CD4-positive, alpha-beta T cell treated with Interleukin-21 for 1 hour (primary cell): ENCODE measurements at regions not wholly inside any gene's neighbourhood (a gene's known extent, or its start where the extent isn't known, plus 50 kb on each side); places are given as distances from the start of the nearest gene placed in this dataset.
A peak's percentile ranks its signal among the peaks of the same experiment; 100 is the strongest.

Source experiments
- DNase-seq: peaks from one replicate; pipeline ENCODE4 v3.0.0-alpha.2; 2020

DNA sequence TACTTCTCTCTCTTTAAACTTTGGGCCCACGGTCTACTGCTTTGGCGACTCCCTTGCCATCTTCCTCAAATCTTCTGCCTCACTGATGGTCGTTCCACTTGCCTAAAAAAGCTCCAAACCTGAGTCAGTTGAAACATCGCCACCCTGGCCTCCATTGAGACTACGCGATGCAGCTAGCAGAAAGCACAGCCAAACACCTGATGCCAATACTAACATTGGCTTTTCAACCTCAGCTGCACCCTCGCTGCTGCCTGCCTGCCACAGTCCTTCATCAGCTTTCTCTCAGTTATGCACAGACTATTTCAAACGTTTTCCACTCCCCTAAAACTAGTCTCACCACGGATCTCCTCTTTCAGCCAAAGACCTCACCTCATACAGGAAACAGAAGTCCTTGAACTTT lies 214.2 kb upstream of the TMCO5A start:
- DNase-seq: no peak

DNA sequence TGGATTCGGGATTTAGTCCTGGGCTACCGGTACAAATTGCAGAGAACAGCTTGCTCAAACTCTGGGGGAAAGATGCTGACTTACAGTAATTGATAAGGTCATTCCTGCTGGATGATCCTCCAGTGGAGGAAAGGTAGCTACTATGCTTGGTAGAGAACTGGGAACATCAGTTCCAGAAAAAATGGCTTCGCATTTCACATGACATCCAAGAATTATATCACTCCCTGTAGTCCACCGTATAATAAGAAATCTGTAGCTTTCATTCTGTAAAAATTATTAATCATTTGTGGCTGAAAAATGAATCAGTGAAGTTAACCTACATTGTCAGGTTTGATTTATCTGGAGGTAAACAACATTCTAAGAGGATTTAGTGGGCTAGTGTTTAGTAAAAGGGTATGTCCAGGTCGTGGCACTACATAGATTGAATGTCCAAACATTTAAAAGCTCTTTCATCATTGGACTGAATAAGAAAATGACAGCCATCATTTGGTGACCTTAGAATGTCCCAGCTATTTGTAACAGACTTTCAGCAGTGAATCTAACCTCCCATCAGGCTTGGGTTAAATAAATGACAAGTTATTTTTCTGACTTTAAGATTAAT lies 203.2 kb upstream of the TMCO5A start:
- no peak for DNase-seq

DNA sequence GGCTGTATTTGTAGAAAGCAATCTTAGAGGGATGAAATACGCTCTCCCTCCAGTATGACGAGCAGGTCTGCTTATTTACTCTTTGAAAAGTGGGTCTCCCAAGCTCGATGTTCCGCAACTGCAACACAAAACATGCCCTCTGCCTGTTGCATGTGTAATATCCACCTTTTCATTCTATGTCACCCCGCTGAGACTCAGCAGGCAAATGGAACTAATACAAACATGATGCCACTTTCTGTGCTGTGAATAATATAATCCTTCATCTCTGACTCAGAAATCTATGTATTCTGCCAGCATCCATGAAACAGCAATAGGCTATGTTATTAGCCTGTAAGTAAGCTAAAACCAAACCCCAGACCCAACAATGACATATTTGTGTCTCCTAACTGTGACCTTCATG lies 200.8 kb upstream of the TMCO5A start:
- no peak for DNase-seq

DNA sequence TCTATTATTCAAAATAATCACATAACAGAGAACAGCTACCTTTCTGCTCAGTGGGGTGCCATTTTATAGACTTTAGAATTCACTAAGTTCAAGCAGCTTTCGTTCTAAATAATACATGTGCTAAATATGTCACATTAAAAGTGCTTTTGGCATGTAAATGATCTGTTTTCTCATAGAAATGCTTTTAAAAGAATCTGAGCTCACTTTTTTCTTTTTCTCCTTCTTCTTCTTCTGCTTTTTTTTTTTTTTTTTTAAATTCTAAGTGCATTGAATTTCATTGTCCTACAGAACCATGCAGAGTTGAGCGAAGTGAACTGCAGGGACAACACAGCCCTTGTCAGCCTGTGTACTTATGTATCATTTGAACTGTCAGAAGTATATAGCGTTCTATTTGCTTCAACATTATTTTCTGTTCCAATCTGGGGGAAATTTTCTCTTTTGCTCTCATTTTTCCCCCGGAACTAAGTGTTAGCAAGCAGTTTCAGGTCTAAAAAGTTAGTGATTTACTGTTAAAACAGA lies 193.8 kb upstream of the TMCO5A start:
- DNase-seq: no peak

DNA sequence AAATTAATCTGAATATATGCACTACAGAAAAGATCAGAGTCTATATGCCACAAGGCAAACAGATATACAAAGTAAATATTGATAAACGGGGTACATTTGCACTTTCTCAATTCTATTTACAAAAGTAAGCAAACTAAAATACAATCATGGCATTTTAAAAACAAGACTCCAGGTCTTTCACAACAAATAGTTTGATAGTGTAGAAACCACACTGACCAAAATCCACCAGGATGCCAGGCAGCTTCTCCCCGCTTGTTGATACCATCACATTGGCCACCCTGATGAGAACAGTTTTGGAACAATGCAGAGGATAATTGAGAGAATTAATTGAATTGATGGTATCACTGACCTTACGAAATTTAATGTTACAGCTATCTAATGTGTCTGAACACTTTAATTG lies 190.6 kb upstream of the TMCO5A start:
- DNase-seq: no peak

DNA sequence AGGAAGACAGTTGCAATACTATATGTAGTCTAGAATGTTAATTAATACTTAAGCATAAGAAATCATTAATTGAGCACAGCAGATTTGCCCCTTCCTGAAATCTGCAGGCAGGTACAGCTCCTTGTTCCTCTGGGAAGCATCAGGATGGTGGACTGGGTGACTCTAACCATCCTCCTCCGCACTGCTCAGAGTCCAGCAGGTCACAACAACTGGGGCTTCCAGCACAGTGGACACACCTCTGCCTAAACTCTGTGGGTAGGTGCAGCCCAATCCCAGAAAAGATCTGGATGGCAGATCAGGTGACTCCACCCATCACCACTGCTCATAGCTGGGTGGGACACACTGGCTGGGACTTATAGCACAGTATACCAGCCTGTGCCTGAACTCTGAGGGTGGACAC lies 189.9 kb upstream of the TMCO5A start:
- no peak for DNase-seq

DNA sequence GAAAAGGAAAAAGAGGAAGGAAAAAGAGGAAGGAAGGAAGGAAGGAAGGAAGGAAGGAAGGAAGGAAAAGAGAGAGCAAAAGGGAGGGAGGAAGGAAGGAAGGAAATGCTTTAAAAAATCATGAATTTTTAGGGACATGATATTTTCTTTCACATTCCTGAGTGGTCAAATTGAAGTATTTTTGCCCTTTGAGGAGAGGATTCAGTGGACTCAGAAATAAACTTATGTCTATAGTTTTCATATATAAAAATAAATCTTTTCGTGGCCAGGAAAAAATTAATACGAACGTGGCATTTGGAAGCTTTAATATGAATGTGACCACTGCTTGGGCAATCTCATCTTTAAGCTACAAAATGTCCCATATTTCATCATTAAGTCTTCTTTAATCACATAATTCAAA lies 183.0 kb upstream of the TMCO5A start:
- DNase-seq: no peak

DNA sequence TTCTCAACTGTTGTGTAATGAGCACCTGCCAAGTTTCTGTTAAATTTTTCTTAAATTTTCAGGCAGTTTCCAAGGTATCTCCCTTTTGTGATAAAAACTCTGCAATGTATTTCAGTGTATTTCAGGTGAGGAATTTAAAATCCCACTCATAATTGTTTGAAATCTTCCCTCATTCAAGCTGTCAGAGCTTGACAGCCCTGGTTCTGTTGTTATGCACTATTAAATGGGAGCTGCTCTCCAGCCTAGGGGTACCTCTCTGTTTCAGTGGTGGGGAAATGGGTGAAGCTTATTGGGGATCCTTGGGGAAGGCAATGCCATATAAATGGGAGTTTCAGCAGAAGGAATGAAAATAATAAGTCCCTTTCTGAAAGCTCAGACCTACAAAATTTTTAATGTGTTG lies 178.0 kb upstream of the TMCO5A start:
- no peak for DNase-seq

DNA sequence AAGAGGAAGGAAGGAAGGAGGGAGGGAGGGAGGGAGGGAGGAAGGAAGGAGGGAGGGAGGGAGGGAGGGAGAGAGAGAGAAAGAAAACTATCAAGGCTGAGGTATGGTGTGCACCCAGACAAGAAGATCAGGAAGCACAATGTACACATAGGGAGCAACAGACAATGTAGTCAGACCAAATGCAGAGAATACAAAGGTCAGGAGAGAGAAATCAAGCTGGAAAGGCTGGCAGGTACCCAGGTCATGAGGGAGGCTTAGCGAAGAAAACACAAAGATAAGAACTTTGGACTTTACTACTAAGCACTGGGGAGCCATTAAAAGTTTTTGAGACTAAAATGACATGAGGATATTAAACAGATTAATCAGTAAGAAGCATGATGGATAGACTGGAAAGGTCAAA lies 176.0 kb upstream of the TMCO5A start:
- DNase-seq: no peak

DNA sequence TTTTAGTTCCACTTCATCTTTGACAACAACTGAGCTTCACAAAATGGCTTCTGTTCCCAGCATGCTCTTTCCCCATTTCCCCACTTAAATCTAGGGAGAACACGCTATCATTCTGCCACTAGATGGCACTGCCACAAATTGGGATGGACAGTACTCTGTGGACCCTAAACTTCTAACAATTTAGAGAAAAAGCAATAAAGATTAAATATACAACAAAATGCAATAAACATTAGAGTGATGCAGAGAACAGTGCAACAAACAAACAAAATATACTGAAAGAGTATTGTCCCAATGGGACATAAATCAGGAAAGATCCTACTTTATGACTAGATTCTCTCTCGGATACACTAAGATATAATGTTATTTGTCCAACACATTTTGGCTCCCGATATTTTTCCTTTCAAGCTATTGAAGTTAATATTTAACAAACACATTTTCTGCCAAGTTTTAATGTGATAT lies 169.7 kb upstream of the TMCO5A start:
- DNase-seq: peak; percentile 33

DNA sequence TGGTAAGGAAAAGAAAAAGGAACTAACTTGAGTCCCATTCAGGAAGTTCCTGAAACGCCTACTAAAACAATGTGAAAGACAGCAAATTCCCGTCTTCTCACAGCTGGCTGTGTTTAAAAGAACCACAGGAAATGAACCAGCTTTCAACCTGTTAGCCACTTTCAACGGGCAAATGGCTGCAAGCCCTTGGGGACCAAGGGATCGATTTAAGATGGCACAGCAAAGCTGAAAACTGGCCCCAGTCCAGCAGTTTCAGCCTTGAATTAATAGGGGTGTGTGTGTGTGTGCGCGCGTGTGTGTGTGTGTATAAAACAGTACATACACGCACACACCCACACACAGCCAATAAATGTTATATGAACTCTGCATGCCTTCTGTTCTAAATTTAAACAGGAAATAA lies 168.7 kb upstream of the TMCO5A start:
- no peak for DNase-seq

DNA sequence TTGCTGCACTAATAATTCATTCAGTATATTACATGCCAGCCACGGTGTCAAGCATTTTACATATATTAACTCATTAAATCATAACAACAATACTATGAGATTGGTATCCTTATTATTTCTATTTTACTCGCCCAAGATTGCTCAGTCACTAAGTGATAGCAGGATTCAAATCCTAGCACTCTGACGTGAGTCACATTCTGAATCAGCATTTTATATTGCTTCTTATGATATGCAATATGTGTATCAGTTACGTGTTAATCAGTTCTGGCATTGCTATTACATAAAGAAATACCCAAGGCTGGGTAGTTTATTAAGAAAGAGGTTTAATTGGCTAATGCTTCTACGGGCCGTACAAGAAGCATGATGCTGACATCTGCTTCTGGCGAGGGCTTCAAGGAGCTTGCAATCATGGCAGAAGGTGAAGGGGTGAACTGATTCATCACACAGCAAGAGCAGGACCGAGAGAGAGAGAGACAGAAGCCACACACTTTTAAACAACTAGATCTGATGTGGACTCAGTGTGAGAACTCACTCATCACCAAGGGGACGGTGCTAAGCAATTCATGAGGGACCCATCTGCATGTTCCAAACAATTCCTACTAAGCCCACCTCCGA lies 166.5 kb upstream of the TMCO5A start:
- DNase-seq: no peak

DNA sequence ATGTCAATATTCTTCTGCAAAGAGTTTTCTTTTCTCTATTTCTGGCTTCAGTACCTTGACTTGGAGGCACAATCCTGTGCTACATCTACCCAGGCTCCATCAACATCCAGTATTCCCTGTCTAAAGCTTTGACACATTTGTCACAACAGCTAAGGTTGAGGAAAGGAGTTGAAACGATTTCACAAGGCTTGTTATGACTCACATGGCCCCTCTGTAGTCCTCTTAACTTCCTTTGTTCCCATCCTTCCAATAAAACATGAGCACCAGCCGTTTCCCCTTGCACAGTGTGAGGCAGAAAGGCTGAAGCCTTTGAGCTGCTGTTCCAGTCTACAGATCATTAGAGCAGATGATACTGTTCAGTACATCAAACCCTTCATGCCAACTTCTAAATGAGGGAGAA lies 163.0 kb upstream of the TMCO5A start:
- no peak for DNase-seq

DNA sequence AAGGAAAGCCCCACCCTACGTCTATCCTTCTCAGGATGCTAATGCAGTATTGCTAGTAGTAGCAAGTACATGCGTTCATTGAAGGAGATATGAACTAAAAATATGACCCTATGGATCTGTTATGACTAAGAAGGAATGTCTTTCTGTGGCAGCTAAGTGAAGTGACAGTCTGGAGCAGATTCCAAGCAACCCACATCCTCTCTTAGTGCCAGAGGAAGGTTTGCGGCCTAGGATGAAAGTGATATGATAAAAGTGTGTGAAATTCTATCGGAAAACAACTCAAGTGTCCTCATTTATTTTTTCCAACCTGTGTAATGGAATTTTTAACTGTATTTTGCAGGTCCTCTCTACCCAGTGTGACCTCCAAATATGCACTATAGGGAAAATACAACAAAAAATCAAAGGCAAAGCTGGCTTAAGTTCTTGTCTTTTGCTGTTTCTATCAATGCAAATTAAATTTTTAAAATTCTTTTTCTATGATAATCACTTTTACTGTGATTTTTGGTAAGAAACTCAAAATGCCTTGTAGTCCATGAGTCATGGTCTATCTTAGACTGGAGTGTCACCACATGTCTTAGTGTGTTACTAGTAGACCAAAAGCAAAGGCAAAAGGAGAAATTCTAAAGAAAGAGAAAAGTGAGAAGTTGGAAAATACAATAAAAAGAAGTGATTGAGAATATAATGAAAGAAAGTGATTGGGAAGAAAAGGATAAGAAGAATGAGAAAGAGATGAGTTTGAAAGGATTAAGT lies 161.2 kb upstream of the TMCO5A start:
- no peak for DNase-seq

DNA sequence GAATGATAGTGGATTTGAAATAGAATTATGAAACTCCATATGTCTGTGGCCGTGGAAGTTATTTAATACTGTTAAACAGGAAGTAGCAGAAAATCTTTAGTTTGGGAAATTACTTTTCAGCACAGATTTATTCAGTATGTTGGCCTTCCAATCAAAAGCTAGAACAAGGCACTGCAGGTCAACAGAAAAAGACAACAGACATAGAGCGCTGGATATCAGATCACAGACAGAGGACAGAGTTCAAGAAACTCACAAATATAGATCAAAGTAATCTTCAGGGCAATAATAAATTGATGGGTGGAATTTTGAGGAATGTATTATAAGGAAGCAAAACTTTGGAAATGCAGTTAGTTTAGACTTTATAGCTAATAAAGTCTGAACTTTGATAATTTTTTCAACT lies 159.5 kb upstream of the TMCO5A start:
- DNase-seq: no peak

DNA sequence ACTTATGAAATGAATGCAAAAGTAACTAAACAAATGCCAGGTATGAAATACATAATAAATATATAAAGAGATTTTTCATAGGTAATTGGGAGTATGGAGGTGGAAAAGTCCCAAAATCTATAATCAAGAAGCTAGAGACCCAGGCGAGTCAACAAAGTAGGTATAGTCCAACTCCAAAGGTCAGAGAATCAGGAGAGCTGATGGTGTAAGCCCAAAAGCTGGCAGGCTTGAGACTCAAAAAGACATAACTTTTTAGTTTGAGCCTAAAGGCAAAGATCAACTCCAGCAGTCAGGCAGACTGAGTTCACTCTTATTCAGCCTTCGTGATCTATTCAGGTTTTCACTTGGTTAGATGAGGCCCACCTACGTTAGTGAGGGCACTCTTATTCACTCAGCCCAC lies 157.4 kb upstream of the TMCO5A start:
- DNase-seq: no peak

DNA sequence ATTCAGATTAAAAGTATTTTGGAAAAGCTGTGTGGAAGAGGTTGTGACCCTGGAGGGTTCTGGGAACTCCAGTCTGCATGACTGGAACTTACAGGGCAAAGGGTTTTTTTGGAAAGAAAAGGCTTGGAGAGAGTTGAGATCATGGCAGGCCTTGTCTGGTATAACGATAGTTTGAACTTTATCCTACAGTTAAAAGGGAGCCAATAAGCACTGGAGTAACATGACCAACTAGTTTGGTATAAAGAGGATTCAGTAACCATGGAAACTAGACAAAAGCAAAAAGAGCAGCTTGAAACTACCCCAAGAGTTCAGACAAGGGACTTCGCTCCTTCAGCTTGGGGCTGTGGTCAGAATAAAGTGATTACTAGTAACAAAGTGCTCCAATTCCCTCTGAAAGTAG lies 151.2 kb upstream of the TMCO5A start:
- no peak for DNase-seq

DNA sequence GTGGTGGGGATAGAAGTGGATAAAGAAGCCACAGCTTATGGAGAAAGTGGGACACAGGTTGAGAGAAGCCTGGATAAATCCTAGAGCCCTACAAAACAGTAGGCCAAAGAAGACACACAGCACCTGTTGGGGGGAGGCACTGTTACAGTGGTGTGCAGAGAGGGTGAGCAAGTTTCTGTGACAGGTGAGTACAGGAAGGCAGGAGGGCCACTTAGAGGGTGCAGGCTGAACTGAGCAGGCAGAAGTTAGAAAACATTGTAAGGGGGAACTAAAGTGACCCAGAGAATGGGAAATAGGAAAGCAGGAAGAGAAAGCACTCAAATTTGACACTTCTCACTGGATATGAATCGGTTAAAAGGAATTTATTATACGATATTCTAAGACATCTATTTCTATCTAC lies 146.1 kb upstream of the TMCO5A start:
- DNase-seq: no peak

DNA sequence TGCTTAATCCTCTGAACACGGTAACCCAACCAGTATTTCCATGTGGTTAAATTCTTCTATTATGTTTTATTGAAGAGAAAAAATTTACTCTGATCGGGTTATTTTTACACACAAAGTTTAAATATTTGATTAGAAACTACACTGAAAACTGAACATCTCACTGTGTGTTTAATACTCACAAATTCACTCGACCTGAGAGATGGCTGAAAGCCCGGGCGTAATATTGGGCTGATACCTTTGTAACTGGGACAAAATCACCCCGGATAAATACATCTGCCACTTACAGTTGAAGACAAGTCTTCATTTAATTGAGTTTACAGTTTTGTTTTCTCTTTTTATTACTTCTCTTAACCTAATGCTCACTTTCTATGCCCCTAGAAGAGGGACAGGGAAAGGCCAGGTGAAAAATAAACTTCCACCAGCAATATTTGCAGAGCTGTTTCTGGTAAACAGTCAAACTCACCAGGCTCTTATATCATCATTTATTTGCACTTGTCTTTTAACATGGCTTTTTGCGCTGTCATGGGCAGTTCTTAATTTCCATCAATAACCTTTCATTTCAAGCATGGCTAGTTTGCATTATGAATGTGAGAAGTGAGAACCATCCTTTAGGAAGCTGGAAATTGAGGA lies 145.6 kb upstream of the TMCO5A start:
- DNase-seq: no peak

DNA sequence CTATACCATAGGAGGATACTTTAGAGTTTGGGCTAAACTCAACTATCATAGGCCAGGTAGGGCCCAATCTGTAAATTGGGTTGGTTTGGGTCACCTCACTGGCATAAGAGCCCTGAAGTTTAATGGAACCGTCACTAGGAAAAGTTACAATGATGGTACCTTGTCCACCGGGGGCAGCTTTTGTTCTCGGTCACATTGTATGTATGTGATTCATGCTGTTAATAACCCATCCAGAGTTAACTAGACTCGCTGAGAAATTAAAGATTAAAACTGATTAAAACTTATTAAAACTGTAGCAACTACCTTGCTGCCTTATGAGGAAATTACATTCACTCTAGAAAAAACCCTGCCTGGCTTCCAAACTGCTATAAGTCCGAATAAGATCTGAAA lies 145.0 kb upstream of the TMCO5A start:
- no peak for DNase-seq

DNA sequence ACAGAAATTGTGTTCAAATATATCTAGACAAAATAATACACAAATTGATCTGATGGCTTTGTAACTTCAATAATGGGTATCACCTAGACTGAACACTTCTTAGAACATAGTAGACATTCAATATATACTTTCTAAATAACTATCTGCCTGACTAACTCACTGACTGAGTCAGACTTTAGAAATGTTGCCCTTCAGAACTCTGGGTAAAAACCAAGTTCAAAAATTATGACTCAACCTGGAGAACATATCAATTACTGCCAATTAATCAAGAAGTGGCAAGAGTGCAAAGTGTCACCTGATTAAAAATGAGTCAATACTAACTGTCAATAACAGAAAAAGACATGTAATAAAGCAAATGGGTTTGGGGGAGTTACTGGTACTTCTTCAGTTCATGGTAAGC lies 144.6 kb upstream of the TMCO5A start:
- no peak for DNase-seq

DNA sequence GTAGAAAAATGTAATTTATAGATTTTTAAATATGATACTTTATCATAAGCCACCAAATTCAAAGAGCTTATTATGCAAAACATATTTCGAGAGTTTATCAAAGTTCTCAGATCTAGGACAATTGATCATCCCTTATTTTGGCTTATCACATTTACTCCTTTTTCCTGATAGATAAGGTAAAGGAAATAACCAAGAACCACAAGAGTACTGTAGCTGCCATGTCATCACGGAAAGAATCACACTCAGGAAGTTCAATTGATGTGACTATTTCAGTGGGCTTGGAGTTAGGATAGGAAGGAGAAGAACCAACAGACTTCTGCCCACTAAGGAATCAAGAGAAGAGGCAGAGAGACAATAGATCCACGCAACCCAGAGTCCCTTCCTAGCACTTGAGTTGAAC lies 142.7 kb upstream of the TMCO5A start:
- no peak for DNase-seq

DNA sequence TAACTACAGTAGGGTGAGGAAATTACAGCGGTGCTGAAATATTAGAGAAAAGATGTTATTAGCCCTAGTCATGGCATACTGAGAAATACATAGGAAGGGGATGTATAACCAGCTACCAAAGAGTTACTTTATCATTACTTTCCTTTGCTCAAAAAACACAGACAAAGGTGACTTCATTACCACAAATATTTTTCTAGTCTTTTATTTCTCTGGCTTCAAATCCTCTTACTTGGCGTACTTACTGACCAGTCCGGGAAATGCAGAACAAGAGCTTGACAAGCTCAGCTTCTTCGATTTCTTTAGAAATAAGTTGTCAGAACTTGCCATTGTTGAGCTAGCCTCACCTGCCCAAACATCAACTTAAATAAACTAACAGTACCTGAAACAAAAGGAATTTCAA lies 142.1 kb upstream of the TMCO5A start:
- DNase-seq: no peak

DNA sequence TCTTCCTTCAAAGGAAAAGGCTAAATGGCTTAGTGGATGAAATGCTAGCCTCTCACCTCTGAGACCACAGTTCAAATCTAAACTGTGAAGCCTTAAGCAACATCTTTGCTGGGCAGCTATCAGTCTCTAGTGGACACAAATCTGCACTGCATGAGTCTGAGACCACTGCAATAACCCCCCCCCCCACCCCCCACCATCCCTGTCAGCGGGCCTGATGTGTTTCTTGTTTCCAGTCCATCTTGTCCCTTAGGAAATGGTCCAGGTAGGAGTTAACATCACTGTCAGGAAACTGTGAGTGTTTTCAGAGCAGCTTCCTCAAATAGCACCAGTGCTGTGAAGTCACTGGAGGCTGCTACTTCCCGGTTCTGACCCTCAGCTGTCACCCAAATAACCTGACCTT lies 140.6 kb upstream of the TMCO5A start:
- DNase-seq: no peak
